Breast epithelium (tissue), 4 donors: ENCODE measurements at regions not wholly inside any gene's neighbourhood (a gene's known extent, or its start where the extent isn't known, plus 50 kb on each side); places are given as distances from the start of the nearest gene placed in this dataset.

ENCODE experiments used
- DNase-seq, 2 donors: peaks; one replicate each; pipeline ENCODE4 v3.0.0-alpha.2; 2019; ENCODE audit warnings: low spot score in 2 of 2
- H3K27ac ChIP-seq, 2 donors: fragments of 200-600 bp; sonication (generic) in 1 of 2; one replicate each; pipeline ENCODE4 v1.5.1; 2016 to 2019; ENCODE audit warnings: mild to moderate bottlenecking in 1 of 2
- H3K27me3 ChIP-seq, 2 donors: fragments of 200-600 bp; sonication (generic) in 1 of 2; one replicate each; pipeline versions ENCODE4 v1.5.1 to v1.6.0; 2017 to 2019; ENCODE audit warnings: control low read depth in 1 of 2, mild to moderate bottlenecking in 1 of 2
- H3K36me3 ChIP-seq: fragments of 200-600 bp; one replicate; pipeline ENCODE4 v1.5.1; 2019
- H3K4me1 ChIP-seq, 2 donors: fragments of 200-600 bp; sonication (generic); one replicate each; pipeline ENCODE4 v1.5.1; 2016 to 2019; ENCODE audit warnings: control low read depth in 1 of 2
- H3K4me3 ChIP-seq, 3 donors: fragments of 200-600 bp; sonication (generic); 1 replicate in 2 of 3; 2 replicates in 1 of 3; pipeline ENCODE4 v1.5.1; 2016 to 2019; ENCODE audit warnings: mild to moderate bottlenecking in 3 of 3, moderate library complexity in 2 of 3
- H3K9me3 ChIP-seq, 2 donors: fragments of 200-600 bp; sonication (generic) in 1 of 2; one replicate each; pipeline ENCODE4 v1.5.1; 2016 to 2019; ENCODE audit warnings: control low read depth in 1 of 2
- POLR2A ChIP-seq: fragments of 450-650 bp; IDR thresholded peaks from one replicate; pipeline ENCODE4 v1.6.1; 2016; ENCODE audit warnings: antibody characterized with exemption, mild to moderate bottlenecking, moderate library complexity
- POLR2AphosphoS5 ChIP-seq, 3 donors: sonication (generic); formaldehyde crosslinking; IDR thresholded peaks; one replicate each; pipeline ENCODE4 v1.6.1; 2017; ENCODE audit warnings: antibody characterized with exemption in 3 of 3
- intact Hi-C: fragments of 100-400 bp; cut with DNase I; formaldehyde crosslinking; loops from one replicate; pipeline ENCODE4 v1.15.1; 2023; ENCODE audit warnings: low total_unique reads
- TF ChIP-seq, protein P1 (sequence below), 3 donors: fragments of 450-650 bp; IDR thresholded peaks; one replicate each; pipeline ENCODE4 v1.5.1; 2016 to 2017; ENCODE audit warnings: antibody characterized with exemption in 3 of 3, mild to moderate bottlenecking in 3 of 3, moderate library complexity in 3 of 3

DNA sequence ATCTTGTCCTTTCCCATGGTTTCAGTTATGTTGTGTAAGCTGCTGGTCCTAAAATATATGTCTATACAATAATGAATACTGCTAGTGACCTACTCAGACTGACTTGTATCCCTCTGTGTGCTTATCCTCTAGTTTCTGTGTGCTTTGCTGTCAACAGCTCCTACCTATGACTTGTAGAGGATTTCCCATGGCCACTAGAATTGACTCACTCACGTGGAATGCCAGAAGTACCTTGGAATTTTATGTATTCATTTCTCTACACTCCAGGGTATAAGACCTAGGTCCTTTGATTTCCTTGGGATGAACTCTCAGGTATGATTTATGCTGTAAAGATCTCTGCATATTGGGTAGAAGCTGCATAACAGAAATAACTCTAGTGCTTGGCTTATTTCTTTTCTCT, 279.9 kb upstream of the SLIT2 start:
- DNase-seq, result no peak
- Histone ChIP-seq H3K27me3 (no peaks in the 10 kb centered on the region), H3K4me3 (no peak overlapping the region), H3K36me3 (no peaks in the 10 kb centered on the region), H3K4me1 (no peaks in the 10 kb centered on the region), H3K27ac (no peak overlapping the region), H3K9me3 (no peaks in the 10 kb centered on the region)
- intact Hi-C loops, result no loop called here
- TF ChIP-seq POLR2A (no peak), POLR2AphosphoS5 (IDR thresholded peaks at IDR 0.05) (no peak)
- TF ChIP-seq, protein P1, sequence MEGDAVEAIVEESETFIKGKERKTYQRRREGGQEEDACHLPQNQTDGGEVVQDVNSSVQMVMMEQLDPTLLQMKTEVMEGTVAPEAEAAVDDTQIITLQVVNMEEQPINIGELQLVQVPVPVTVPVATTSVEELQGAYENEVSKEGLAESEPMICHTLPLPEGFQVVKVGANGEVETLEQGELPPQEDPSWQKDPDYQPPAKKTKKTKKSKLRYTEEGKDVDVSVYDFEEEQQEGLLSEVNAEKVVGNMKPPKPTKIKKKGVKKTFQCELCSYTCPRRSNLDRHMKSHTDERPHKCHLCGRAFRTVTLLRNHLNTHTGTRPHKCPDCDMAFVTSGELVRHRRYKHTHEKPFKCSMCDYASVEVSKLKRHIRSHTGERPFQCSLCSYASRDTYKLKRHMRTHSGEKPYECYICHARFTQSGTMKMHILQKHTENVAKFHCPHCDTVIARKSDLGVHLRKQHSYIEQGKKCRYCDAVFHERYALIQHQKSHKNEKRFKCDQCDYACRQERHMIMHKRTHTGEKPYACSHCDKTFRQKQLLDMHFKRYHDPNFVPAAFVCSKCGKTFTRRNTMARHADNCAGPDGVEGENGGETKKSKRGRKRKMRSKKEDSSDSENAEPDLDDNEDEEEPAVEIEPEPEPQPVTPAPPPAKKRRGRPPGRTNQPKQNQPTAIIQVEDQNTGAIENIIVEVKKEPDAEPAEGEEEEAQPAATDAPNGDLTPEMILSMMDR (IDR thresholded peaks at IDR 0.05), result no peak

DNA sequence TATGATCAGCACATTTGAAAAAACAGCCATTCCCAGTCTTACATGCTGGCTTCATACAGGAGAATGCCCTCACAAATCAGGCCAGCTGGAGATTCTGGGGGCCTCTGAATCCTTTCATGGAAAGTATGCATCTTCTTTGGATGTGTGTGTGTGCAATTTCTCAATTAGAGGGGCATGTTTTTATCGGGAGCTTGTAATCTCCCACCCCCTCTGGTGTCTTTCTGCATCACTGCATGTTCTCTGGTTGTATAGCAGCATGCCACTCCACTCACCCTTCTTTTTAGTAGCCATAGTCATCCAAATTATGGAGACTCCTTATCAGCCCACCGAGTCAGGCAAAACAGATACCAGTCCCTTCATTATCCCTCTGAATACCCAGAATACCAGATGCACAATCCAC, 282.2 kb upstream of the SLIT2 start:
- H3K27me3 ChIP-seq, result no peaks in the 10 kb centered on the region
- intact Hi-C loops, result no loop called here
- H3K36me3 ChIP-seq, result no peaks in the 10 kb centered on the region
- no peak overlapping the region for H3K4me3 ChIP-seq
- no peaks in the 10 kb centered on the region for H3K4me1 ChIP-seq
- no peak for DNase-seq
- peaks cover 0 to 4% of the 10 kb centered on the region in 2 donors for H3K9me3 ChIP-seq
- no peak overlapping the region for H3K27ac ChIP-seq
- TF ChIP-seq POLR2AphosphoS5 (IDR thresholded peaks at IDR 0.05) (no peak), POLR2A (no peak)
- TF ChIP-seq, protein P1 (IDR thresholded peaks at IDR 0.05), result no peak

DNA sequence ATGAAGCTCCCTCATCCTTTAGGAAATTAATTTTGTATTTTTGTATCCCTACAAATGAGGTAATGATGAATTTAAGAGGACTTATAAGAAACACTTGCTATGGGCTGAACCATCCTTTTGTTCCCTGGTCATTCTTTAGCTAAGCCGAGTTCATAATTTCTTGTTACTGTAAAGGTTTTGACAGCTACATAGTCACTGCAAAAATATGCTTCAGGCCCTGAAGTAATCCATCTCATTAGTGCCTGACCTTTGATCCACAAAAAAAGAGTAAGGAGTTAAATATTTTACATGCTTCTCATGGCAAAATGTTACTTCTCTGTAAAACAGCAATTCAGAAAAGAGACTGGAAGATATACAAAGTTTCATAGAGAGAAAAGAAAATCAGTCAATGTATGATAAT, 290.6 kb upstream of the SLIT2 start:
- Histone ChIP-seq H3K4me3 (no peak overlapping the region), H3K27me3 (no peaks in the 10 kb centered on the region), H3K4me1 (no peaks in the 10 kb centered on the region), H3K27ac (no peak overlapping the region), H3K9me3 (peaks cover 0 to 2% of the 10 kb centered on the region in 2 donors), H3K36me3 (no peaks in the 10 kb centered on the region)
- no peak for DNase-seq
- intact Hi-C loops, result no loop called here
- TF ChIP-seq POLR2AphosphoS5 (IDR thresholded peaks at IDR 0.05), result no peak
- TF ChIP-seq, protein P1 (IDR thresholded peaks at IDR 0.05), result no peak

DNA sequence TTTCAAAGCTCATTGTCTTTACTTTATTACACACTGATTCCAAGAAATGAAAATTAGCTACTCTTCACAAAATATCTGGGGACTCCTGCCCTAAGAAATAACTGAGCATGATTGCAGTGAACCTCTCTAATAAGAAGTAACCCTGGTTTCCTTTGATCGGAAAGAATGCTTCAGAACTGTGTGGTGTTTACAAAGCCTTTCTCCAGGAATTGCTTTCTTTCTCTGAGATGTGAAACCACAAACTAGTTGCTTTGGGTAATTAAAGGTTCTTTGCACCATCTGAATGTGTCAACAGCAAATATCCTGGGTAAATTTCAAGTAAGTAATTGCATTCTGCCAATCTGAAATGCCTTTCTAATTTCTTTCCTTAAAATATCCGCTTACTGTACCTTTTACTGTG, 292.9 kb upstream of the SLIT2 start:
- Histone ChIP-seq H3K36me3 (no peaks in the 10 kb centered on the region), H3K27me3 (no peaks in the 10 kb centered on the region), H3K4me1 (no peaks in the 10 kb centered on the region), H3K27ac (no peak overlapping the region), H3K9me3 (no peaks in the 10 kb centered on the region), H3K4me3 (no peak overlapping the region)
- TF ChIP-seq, protein P1 (IDR thresholded peaks at IDR 0.05), result no peak
- intact Hi-C loops, result no loop called here
- DNase-seq, result no peak

DNA sequence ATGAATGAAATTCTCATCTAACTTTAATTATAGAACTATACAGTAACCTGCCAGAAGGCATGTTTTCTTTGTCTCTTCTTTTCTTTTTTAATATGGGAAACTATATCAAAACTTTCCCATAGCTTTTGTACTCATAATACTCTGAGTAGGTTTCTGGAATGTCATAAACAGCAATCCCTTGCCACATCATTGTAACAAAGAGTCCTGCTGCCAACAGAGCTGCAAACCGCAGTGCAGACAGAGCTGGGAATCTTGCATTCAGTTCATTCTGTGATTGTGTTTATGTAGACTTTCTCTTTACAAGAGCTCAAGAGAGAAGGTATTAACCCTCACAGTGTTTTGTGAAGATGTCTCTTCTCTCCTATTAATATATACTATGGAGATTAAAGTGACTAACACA, 304.4 kb upstream of the SLIT2 start:
- Histone ChIP-seq H3K27ac (no peak overlapping the region), H3K4me3 (no peak overlapping the region), H3K9me3 (no peaks in the 10 kb centered on the region), H3K36me3 (no peaks in the 10 kb centered on the region), H3K27me3 (no peaks in the 10 kb centered on the region), H3K4me1 (peaks cover 3 to 5% of the 10 kb centered on the region in 2 donors)
- no peak for DNase-seq
- intact Hi-C loops, result no loop called here
- TF ChIP-seq POLR2AphosphoS5 (IDR thresholded peaks at IDR 0.05) (no peak), POLR2A (no peak)
- TF ChIP-seq, protein P1 (IDR thresholded peaks at IDR 0.05), result no peak
